Fibroblast of the conjunctiva (primary cell): ENCODE measurements at regions not wholly inside any gene's neighbourhood (a gene's known extent, or its start where the extent isn't known, plus 50 kb on each side); places are given as distances from the start of the nearest gene placed in this dataset.
A peak's percentile ranks its signal among the peaks of the same experiment; 100 is the strongest.

Experiments used
- DNase-seq: peaks from one replicate; pipeline ENCODE4 v3.0.0-alpha.2; 2010; ENCODE audit warnings: low read depth

- no peak for DNase-seq
These were observed 290.3 kb downstream of the NSG2 start for GRCh38 chr5:174335682-174336364.

GRCh38 chr5:174336479-174336878 is 291.0 kb downstream of the NSG2 start:
- DNase-seq: no peak

DNA sequence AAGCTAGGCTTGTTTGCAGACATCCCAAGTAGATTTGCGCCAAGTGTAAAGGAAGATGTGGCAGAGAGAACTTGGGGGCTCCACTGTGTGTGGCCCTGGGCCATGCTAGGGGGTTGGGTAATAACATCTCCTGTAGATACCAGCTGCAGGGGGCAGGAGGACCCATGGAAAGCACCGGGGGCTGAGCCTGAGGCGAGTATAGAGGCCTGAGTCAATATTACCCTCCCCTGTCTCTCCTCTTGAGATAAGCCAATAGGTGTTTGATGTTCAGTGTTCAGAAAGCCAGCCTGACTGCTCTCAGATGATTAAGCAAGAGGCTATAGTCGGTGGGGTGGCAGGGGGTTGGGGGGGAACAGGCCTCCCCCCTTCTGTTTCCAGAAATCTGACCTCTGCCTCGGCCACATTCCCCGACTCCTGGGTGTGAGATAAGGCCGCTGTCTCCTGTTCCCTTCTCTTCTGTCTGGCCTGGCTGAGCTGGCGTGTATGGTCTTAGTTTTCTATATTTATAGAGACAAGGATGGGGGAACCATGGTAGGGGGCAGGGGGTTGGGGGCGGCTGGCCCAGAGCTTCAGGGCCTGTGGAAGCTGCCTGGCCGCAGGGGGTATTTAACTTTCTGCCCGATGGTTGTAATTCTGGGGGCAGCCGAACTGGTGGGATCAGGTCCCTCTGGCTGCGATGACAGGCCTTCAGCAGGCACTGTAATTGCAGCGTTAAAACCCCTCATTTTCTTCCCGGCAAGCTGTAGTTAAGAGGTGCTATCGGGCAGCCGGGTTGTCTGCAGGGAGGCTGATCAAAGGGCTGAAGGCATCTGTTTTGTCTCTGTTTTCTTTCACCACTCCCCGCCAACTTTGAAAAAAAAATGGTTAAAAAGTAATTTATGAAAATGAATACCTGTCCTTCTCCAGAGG is 292.0 kb downstream of the NSG2 start:
- DNase-seq: no peak

DNA sequence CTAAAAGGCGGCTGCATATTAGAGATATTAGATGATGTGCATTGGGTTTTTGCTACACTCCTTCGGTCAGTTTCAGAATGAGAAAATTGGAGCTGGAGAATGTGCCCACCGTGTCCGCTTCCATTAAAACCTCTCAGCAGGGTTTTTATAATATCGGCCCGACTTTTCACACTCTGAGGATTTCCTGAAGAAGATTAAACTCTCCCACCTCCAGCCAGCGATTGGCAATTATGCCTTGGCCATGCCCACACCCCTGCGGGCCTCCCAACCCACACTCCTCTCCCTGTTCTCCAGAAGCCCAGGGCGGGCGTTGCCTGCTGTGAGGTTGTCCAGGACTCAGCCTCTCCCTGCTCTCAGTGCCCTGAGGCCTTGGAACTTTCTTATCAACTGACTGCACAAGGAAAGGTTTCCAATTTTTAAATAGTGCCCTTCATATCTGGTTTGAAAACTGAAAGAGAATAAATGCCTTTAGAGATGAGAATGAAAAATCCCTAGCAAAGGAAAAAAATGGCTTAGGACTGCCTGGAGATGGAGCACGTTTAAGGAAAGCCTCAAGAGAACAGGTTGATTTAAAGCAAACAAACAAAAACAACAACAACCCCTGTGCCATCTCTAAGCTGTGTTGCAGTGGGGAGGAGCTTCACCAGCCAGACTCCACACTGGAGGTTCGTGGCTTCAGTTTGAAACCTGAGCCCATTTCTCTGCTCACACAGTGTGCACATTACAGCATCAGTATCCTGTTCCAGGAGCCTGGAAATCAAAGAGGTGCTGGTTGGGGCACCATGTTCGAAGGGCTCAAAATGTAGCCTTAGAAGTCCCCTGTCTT is 292.9 kb downstream of the NSG2 start:
- no peak for DNase-seq

DNA sequence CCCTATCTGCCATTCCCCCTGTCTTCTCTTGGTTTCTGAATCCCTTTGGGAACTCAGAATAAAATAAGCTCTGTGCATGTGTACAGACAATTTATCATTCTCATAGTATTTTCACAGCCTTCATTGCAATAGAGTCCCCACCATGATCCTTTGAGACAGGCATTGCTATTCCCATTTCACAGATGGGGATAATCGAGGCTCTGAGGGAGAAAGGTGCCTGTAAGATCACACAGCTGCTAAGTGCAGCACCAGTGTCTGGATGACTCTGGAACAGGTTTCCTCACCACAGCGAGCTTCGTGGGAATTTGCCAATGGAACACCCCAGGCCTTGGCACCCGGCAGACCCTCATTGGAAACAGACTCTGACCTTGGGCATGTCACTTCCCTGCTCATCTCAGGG is 293.6 kb downstream of the NSG2 start:
- no peak for DNase-seq

DNA sequence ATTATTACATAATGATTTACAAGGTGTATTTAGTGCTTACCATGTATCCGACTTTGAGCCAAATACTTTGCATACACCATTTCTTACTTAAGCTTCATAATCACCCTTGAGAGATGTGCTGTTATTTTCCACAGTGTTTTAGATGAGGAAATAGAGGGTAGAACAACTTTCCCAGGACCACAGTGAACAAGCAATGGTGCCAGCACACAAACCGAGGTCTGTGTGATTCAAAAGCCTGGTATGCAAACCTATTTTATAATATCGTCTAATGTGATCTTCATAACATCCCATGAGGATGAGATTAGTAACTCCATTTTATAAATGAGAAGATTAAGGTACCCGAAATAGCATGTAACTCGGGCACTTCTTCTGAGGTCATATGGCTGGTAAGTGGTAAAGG is 294.7 kb downstream of the NSG2 start:
- no peak for DNase-seq

GRCh38 chr5:174342696-174343095 is 297.2 kb downstream of the NSG2 start:
- no peak for DNase-seq

GRCh38 chr5:174343826-174344225 is 298.3 kb downstream of the NSG2 start:
- no peak for DNase-seq

- no peak for DNase-seq
These were observed 298.8 kb downstream of the NSG2 start for GRCh38 chr5:174344335-174344734.

- no peak for DNase-seq
These were observed 301.7 kb downstream of the NSG2 start for GRCh38 chr5:174347183-174347582.

DNA sequence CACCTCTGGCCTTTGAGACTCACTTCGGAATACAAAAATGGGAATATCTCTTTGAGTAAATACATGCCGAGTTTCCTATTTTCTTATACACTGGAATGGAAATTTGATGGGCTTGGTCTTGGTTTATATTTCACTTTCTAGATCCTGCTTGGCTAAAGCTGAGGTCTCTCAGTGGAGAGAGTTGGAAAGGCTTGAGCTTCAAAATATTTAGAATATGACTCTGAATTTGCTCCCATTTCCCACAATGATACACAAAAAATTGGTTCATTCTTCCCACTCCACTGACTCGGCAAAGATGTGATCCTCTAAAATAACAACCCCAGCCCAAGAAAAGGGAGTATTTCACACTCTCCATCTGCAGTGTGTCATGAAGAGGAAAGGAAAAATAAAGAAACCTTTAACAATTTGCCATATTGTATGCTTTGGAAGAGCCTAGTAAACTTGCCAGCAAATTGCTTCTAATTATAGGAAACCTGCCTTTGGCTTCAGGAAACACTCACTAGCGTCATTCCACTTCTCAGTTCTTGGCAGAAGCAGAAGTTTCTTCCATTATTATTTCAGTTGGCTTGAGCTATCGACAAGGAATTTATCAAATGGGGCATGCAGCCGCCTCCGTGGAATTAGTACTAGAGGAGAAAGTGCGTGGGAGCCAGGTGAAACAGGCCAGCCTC is 302.9 kb downstream of the NSG2 start:
- DNase-seq: no peak

DNA sequence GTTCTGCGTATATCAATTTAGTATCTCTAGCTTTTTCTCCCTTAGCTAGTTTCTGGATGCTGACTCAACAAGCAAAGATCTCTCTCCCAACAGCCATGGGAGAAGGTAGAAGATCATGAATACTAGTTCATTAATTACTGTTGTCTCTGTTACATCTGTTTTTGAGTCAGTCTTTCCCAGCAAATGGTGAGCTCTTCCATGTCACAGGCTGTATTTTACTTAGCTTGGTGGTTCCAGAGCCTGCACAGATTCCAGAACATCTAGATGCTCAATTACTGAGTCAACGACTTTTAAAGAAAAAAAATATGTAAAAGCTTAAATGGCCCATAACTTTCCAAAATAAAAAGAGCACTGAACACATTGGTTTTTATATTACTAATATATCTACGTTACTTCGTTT is 307.2 kb downstream of the NSG2 start:
- DNase-seq: no peak

- DNase-seq: no peak
These were observed 309.1 kb downstream of the NSG2 start for GRCh38 chr5:174354571-174354970.

- DNase-seq: peak; percentile 6
These were observed 309.7 kb downstream of the NSG2 start for GRCh38 chr5:174355208-174355612.

GRCh38 chr5:174355995-174356394 is 310.5 kb downstream of the NSG2 start:
- DNase-seq: no peak

DNA sequence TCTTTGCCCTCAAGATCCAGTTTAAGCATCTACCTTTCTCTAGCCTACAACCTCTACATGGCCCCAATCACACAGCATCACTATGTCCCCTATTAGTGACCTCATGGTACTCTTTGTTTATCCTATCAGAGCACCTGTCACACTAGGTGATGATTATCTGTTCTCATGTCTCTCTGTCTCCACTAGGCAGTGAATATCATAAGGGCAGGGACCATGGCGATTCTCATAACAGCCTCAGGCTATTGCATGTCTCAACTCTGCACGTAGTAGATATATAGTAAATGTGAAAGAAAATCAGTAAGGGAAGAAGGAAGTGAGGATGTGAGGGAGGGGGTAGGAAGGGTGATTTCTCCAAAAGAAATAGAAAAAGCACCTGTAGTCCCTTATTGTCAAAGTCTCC is 311.0 kb downstream of the NSG2 start:
- DNase-seq: no peak

DNA sequence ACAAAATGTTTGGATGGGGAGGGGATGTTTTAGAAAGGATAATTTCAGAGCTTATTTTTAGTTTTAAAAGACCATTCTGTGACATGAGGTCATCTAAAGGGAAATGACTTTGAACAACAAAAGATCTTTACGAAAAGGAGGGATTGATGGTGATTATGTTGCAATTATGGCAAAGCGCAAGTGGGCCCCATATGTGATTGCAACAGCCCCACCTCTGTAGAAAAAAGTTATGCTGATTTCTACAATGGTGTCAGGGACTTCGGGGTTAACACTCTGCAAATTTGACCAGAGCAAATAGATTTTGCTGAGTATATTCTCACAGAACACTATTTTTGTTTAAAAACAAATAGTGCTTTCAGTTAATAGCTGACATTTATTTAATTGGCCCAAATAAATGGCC is 312.8 kb downstream of the NSG2 start:
- DNase-seq: no peak

GRCh38 chr5:174359071-174359470 is 313.6 kb downstream of the NSG2 start:
- DNase-seq: no peak

GRCh38 chr5:174362514-174362913 is 317.0 kb downstream of the NSG2 start:
- DNase-seq: no peak

DNA sequence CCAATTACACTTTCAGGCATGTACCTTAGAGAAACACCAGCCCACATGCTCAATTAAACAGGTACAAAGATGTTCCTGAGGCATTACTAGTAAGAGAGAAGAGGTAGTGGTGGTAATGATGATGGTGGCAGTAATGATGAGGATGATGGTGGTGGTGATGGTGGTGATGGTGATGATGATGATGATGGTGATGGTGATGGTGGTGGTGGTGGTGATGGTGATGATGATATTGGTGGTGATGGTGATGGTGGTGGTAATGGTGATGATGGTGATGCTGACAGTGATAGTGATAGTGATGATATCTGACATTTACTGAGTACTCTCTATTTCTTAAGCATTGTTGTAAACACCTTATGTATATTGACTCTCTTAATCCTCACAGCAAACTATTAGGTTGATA is 318.4 kb downstream of the NSG2 start:
- no peak for DNase-seq

DNA sequence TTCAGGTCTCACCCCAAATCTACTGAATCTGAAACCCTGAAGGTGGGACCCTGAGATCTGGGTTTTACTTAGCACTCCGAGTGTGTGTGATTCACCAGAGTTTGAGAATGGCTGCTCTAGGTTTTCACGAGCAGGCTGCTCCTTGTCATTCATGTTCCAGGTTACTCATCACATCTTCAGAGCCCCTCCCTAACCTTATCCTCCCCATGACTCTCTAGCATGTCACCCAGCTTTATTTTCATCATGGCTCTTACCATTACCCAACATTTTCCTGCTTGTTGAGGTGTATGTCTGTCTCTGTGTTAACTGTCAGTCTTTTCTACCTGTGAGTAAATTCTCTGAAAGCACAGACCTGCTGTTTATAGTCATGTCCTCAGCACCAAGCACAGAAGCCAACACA is 319.2 kb downstream of the NSG2 start:
- DNase-seq: no peak

DNA sequence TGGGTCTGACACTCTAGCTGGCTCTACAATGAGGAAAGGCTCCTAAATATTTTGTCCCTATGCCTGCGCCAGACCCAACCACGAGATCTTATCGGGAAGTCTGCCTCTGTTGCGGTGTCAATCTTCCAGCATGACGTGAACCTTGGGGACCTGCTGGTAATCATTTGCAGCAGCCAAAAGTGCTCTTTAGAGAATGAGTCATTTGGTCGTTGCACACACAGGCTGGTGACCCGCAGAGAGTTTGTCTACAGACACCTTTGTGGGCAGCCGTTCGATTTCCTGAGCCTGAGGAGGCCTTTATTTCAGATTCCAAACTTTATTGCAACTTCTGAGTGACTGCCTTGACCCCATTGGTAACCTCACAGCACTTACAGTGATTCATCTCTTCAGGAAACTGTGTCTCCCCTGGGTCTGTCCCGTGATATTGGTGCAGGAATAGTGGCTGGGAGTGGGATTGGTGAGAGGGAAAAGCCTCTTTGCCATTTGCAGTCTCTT is 326.1 kb downstream of the NSG2 start:
- DNase-seq: no peak
